HG02759 (cell line): ENCODE measurements at regions not wholly inside any gene's neighbourhood (a gene's known extent, or its start where the extent isn't known, plus 50 kb on each side); places are given as distances from the start of the nearest gene placed in this dataset.

Experiments
- ATAC-seq: cut with Tn5 transposase; IDR thresholded peaks from one replicate; pipeline ENCODE4 v1.9.1; 2021; ENCODE audit warnings: mild to moderate bottlenecking, moderate library complexity; ENCODE audit not compliant: unreplicated experiment

DNA sequence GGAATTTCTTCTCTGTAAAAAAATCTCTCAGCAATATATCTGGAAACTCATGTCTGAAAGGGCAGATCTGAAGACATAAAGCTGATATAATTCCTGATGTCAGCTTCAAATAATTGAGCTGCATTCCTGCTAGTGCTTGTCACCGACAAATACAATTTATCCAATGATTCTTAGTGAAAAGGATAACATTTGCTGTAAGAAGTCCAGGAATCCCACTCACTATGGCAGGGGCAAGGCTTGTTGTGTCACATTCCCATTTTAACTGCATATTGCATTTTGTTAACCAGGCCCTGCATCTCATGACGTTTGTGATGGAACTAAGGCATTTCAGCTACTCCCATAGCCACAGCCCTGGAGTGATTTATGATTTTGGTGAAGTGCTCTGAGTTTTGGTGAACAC, 160.1 kb upstream of the DAB2 start:
- ATAC-seq, result no peak

DNA sequence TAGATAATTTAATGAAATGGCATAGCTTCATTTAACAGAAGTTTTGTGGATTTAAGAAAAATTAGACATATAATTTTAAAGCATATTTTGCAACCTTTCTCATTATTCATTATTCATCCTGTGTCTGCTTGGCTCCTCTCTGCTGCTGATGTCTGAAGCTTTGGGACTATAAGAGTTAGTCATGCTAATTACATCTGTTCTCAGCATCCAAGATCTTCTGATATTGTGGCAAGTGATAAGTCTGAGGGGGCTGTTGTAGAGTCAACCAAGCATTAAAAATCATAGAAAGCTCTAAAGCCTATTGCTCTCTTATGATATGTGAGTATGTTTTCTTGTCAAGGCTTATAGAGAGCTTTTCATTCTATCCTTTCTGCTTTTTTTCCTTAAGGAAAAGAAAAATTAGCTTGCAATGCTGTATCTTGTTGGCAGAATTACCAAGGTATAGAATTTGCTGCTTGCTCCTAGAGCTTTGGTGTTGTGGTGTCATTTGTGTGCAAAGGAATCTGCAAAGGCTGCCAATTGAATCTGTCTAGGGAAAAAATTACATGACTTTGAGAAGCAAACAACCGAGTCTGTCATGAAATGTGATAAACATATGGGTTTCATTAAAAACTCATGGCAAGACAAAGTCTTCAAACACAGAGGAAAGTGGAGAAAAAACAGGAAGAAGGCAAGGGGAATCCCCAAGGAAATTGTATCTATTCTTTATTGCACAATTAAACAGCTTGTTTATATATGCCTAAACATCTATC, 156.1 kb upstream of the DAB2 start:
- no peak for ATAC-seq

DNA sequence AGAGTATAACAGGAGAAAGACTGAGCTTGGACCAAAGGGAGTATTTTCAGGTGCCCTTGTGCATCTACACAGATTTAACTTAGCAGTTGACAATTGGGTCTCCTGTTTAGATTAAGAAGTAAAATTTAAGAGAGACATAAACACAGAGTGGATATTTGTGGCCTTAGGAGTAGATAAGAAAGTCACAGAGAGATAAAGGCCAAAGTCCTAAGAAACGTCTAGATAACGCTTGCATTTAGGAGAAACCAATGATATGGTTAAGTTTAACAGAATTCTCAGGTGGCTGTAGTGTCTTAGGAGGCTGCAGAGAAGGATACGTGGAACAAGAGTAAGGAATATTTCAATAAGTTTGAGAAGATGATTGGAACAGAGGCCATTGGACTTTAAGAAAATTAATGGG, 155.0 kb upstream of the DAB2 start:
- ATAC-seq, result no peak

DNA sequence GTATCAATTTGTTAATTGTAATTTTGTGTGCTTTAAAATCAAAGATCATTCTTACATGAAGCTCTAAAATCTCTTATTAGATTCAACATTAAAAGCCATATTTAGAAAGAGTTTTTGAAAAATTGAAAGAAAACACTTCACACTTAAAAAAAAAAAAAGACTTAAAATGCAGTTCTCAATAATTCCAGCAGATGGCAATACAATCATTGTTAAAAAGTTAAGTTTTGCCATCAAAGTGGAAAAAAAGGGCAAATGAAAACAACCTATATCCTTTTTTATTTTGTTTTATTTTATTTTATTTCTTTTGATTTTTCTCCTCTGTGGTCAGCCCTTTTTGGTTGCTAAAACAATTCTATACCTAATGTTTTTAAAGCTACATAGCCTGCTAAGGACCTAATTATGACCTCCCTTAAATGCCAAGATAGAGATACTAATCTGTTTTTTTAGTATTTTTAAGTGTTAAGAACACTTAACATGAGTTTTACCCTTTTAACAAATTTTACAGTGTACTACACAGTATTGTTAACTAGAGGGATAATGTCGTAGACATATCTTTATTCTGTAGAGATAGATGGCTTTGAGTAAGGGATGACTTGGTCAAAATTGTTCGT, 154.2 kb upstream of the DAB2 start:
- ATAC-seq, result no peak

DNA sequence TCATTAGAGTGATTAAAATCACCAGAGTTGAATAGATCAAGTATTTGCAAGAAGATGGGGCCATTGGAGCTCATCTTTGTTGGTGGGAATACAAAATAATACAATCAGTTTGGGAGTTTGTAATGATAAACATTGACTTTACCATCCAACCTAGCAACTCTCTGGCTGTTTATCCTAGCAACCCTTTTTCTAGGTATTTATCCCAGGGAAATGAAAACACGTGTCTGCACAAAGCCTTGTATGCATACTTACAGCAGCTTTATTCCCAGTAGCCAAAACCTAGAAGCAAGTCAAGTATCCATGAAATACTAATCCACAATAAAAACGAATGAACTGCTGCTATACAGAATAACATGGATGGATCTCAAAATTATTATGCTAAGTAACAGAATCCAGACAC, 152.7 kb upstream of the DAB2 start:
- ATAC-seq, result no peak

DNA sequence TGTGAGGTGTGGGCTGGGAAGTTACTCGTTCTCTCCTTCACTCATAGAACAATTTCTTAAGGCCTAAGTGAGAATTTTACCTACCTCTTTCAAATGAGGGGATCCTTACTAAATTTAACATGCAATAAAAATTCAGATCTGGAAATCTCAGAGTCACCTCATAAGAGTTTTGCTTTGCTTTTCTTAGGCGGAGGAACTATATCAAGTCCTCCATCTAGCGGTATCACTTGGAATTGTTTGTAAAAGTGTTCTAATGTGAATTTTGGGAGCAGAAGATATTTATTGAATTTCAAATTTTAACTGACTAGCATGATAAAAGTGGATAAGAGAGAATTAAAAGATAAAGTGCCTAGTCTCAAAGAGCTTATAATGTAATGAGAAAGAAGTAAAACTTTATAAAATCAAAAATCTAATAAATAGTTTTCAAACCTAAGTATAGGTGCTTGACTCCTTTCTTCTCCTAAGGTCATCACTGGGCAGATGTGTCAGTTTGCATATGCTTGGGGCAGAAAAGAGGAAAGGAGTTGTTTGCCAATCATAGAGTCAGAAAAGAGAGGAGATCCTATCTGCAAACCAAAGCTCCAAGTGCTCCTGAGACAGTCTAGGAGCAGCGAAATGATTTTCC, 145.7 kb upstream of the DAB2 start:
- ATAC-seq, result no peak

DNA sequence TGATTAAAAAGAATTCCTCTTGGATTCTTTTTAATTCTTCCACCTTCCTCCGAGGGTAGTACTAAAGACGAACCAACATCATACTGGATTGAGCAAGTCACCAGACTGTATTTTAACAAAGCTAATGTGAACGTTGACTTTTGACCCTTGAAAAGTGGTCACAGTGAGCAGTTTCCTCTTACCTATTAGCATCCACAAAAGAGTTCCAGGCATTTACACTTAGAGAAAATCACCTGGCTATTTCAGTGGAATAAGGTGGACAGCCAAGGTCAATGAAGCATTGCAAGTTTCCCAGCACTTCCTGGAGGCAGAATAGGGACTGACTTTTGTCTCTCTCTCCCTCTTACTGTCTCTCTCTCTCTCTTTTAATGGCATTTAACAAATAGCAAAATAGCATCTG, 145.1 kb upstream of the DAB2 start:
- no peak for ATAC-seq

DNA sequence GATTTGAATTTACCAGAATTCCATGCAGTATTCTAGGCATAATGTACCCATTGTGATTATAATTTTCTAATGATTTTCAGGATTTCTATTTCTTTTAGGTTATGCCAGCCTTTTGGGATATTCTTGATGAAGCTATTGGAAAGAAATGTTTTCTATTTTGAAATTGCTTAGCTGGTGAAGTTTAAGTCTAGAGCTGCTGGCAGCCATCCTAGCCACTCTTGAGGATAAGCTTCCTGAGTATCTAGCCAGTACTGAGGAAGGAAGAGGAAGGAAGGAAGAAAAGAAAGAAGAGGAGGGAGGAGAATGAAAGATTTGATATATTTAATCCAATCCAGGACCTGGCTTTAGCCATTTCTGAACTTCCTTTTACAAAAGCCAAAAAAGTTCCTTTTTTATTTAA, 142.1 kb upstream of the DAB2 start:
- ATAC-seq, result no peak

DNA sequence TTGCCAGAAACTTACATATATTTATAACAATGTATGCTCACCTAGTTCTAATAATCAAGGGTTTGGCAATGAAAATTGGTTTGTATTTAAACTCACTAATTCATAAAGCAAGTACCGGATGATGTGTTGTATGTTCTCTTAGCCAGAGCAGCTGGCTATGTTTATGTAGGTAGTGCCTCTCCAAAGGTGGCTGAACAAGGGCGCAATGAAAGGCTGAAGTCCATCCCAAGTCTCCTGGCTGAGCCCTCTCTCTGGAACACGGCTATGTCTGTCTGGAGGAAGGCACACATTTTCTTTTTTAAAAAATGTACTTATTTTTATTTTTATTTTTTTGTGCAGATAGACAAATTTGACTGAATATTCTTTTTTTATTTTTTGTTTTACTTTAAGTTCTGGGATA, 141.2 kb upstream of the DAB2 start:
- ATAC-seq, result no peak

DNA sequence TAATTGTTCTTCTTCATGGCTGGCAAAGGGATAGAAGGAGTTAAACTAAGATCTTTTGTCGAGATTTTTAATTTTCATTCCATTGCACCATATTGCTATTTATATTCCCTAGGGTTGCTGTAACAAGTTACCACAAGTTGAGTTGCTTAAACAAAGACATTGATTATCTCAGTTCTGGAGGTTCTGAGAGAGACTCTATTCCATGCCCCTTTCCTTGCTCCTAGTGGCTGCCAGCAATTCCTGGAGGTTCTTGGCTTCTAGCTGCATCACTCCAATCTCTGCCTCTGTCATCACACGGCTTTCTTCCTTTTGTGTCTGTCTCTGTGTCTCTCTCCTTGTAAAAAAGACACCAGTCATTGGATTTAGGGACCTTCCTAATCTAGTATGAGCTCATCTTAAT, 136.6 kb upstream of the DAB2 start:
- ATAC-seq, result no peak

DNA sequence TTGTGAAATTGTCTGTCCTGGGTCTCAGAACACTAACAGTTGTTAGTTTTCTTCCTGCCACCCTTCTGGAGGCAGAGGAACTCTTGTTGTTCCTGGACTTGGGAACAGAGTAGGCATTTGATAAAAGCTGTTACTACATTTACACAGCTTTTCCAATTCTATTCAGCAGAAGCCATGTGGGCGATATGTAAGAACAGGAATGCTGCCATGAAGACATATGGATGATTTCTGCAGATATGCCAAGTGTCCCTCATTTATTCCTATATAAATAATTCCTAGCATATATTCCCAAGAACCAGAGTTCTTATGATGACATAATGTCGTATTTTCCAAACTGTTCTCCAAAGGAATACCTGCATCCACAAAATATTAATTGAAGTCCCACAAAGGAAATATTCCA, 135.9 kb upstream of the DAB2 start:
- ATAC-seq, result no peak

DNA sequence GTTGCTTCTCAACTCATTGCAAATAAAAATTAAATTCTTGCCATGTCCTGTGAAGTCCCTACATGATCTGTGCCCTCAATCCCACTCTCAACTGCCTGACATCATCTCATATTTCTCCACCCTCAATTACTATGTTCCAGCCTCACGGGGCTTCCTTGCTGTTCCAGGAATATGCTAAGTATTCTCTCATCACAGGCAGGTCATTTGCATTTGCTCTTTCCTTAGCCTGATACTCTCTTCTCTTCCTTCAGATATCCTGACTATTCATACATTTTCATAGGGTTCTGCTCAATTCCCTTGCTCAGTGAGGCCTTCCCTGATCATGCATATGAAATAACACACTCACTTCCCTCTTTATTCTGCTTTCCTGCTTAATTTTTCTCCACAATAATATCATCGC, 135.1 kb upstream of the DAB2 start:
- ATAC-seq, result no peak

DNA sequence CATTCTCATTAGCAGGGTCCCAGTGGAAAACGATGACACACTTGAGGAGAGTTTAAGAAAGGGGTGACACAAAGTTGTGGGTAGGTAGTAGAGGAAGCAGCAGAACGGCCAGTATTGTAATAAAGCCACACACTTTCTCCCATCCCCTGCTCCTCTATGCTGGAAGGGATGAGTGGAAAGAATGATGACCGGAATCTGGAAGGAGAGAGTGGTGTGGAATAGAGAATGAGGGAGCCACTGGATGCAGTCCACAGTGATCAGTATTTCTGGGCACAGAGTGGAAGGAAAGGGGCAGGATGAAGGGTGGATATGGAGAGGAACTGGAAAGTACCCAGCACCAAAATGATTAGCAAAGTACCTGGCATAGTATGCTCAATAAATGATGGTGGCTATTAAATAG, 133.8 kb upstream of the DAB2 start:
- no peak for ATAC-seq

DNA sequence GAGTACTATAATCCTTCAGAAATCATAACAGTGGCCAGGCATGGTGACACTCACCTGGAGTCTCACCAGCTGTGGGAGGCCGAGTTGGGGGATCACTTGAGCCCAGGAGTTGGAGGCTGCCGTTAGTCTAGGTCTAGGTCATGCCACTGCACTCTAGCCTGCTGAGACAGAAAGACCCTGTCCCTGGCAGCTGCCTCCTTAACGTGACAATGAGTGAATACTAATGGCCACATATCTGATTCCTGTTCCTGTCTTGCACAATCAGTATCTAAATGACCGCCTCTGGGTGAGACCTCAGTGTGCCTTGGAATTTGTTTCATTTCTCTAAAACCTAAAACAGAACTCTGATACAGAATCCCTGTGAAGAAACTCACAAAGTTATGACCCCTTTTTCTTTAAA, 131.0 kb upstream of the DAB2 start:
- no peak for ATAC-seq

DNA sequence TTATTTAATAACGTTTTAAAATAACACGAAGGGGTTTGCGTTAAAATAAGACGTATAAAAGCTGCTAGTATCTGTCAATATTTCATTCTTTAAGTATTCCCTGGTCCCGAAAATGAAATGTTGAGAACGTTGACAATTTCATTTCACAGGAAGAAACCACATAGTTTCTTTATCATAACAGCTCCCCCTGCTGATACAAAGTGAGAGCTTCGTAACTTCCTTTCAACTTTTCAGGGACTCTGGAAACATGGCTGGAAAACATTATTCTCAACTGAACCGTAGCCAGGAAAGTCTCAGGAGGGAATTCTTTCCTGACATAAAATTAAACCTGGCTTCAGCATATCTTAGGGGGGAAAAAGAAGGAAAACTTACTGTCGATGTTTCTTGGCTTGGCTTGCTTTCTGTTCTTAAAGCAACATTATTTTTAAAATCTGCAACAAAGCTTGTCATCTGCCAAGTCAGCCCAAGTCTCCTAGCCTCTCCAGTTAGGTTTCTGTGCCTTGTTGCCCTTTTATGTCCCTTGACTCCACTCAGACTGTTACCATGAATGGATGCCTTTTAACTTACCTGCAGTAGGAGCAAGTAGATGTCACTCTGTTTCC, 122.9 kb upstream of the DAB2 start:
- no peak for ATAC-seq

DNA sequence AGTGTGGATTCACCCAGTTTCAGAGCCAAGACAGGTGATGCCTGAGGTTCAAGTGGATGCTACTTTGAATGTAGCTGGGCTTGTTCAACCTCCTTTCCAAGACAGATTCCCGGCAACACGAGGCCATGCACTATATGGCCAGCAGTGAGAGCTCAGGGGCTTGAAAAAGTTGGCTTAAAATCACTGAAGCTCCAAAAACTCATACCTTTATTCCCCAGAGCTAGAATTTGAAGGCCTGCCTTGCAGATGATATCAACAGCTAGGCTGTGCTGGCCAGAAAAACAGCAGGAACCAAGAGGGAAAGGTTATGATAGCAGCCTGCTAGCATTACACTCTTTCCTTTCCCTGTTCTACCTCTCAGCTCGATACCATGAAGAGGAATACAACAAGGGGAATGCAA, 120.2 kb upstream of the DAB2 start:
- no peak for ATAC-seq

DNA sequence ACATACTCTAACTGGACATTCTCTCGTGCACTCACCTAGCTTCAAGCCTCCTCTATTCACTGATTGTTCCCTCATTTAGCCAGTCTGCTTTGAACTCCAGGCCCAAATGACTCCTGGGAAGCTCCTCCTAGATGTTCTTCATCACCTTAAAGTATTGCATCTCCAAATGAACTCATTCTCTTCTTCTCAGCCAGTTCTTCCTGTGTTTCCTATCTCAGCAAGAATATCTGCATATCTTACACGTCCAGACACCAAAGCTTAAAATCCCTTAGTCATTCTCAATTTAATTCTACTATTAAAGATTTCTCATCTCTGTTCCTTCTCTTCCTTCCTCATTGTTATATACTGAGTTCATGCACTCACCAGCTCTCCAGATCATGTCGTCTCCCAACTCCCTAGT, 118.6 kb upstream of the DAB2 start:
- ATAC-seq, result no peak

DNA sequence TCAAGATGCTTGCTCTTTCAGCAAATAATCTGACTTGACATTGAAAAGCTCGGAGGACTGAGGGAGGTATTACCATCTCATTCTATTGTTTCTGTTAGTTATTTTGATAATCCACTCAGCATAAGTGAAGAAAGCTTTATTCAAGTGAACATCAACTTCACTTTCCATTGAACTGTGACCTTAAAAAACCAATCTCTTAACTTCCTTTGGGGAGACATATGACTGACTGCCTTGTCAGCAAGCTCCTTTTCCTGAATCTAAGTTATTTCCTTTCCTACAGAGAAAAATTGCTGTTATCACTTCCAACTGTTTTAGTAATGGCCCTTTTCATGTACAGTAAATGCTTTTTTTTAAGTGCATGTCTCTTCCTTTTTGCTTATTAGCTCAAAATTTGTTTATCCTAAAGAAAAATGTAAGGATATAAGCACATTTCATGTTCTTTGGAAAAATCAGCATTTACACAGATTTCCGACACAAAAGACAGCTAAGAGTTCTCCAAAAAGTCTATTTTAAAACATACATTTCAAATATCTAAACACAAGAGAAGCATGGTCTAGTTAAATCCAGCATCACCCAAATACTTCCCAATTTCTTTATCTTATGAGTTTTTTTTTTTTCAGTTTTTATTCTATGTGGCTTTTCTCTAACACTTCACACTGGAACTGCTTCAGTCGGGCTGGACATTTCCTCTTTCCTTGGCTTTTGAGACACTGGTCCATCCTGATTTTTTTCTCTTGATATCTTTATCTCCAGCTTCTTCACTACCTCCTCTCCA, 117.9 kb upstream of the DAB2 start:
- ATAC-seq, result no peak

DNA sequence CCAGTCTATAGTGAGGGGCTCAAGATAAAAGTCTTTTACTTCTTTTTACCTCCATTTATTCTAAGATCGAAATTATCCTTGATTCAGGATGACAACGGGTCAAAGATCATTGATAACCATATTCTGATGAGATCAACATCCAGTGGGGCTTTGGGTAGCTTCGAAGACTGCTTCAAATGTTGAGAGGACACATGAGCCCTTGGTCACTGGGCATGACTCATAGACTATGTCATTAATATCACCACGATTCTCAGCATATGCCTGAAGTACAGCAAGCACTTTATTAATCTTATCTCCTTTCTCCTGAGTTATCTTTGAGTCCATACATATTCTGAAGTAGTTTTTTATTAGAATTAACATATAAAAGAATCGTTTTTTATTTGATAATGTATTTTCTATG, 117.1 kb upstream of the DAB2 start:
- no peak for ATAC-seq

DNA sequence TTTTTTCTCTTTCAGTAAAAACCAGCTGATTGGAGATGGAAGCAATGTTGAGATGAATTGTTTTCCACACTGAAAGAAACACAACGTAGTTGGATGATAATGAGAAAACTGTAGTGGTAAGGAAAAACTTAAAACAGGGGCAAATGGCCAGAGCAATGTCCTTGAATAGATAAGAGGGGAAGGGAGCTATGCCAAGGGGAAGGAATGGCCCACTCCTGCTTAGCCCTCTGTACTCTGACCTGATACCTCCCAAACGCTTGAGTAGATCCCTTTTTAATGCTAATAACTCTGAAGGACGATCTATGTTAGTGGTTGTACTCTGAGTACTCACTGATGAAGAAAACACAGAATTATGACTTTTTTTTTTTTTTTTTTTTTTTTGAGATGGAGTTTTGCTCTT, 114.7 kb upstream of the DAB2 start:
- no peak for ATAC-seq

DNA sequence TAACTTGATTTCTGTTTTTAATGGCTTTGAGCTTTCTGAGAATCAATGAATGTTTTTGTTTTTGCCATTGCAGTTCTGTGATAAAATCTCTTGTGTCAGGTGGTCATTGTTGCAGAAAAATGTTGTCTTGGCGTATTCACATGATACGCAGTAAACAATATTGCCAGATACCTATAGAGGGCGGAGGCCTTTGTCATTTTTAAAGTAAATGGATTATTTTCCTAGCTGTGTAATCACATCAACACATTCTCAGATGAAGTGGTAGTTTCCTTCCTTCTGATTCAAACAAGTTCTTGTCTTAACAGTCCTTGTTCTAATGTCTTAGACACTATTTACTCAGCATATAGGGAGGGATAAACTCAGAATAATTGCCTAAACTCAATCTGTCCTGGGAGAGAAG, 109.9 kb upstream of the DAB2 start:
- ATAC-seq, result no peak
